ENCODE measurements at regions not wholly inside any gene's neighbourhood (a gene's known extent, or its start where the extent isn't known, plus 50 kb on each side); places are given as distances from the start of the nearest gene placed in this dataset.

DNA sequence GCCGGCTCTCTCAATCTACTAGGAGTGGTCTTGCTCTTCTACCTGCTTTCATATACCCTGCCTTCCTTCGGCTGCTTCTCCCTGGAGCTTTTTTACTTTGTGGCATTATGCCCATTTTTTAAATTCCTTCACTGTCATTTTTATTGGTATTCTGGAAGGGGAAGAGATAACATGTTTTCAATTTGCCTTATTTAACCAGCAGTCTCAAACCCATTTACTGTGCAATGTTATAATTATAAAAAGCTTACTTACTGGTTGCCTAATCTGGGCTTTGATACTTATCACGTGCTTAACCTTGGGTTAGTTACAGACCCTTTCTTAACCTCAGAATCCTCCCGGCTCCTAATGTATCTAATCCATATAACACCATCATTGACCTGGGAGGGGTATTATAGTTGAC is 128.1 kb downstream of the SIPA1L2 start:
- H3K27me3 ChIP-seq (ENCODE audit: control insufficient read depth, insufficient read depth, low read length), result no peaks in the 10 kb centered on the region
- no peak overlapping the region for H3K4me3 ChIP-seq (ENCODE audit: low read depth, low read length)
- no peaks in the 10 kb centered on the region for H3K36me3 ChIP-seq (ENCODE audit: control insufficient read depth, insufficient read depth, low read length)
- FAIRE-seq (no peak), DNase-seq (ENCODE audit: low read depth) (no peak)
- TF ChIP-seq, protein P1, sequence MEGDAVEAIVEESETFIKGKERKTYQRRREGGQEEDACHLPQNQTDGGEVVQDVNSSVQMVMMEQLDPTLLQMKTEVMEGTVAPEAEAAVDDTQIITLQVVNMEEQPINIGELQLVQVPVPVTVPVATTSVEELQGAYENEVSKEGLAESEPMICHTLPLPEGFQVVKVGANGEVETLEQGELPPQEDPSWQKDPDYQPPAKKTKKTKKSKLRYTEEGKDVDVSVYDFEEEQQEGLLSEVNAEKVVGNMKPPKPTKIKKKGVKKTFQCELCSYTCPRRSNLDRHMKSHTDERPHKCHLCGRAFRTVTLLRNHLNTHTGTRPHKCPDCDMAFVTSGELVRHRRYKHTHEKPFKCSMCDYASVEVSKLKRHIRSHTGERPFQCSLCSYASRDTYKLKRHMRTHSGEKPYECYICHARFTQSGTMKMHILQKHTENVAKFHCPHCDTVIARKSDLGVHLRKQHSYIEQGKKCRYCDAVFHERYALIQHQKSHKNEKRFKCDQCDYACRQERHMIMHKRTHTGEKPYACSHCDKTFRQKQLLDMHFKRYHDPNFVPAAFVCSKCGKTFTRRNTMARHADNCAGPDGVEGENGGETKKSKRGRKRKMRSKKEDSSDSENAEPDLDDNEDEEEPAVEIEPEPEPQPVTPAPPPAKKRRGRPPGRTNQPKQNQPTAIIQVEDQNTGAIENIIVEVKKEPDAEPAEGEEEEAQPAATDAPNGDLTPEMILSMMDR (IDR thresholded peaks at IDR 0.05; ENCODE audit: insufficient read depth, low read length, severe bottlenecking), result no peak

DNA sequence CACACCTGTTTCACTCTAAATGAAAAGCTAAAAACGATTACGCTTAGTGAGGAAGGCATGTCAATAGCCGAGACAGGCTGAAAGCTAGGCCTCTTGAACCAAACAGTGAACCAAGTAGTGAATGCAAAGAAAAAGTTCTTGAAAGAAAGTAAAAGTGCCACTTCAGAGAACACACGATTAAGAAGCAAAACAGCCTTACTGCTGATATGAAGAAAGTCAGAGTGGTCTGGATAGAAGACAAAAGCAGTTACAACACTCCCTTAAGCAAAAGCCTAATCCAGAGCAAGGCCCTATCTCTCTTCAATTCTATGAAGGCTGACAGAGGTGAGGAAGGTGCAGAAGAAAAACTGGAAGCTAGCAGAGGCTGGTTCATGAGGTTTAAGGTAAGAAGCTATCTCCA is 130.7 kb downstream of the SIPA1L2 start:
- DNase-seq (ENCODE audit: low read depth) (no peak), FAIRE-seq (no peak)
- H3K4me3 ChIP-seq (ENCODE audit: low read depth, low read length), result no peak overlapping the region
- no peaks in the 10 kb centered on the region for H3K36me3 ChIP-seq (ENCODE audit: control insufficient read depth, insufficient read depth, low read length)
- TF ChIP-seq, protein P1 (IDR thresholded peaks at IDR 0.05; ENCODE audit: insufficient read depth, low read length, severe bottlenecking), result no peak
- no peaks in the 10 kb centered on the region for H3K27me3 ChIP-seq (ENCODE audit: control insufficient read depth, insufficient read depth, low read length)

DNA sequence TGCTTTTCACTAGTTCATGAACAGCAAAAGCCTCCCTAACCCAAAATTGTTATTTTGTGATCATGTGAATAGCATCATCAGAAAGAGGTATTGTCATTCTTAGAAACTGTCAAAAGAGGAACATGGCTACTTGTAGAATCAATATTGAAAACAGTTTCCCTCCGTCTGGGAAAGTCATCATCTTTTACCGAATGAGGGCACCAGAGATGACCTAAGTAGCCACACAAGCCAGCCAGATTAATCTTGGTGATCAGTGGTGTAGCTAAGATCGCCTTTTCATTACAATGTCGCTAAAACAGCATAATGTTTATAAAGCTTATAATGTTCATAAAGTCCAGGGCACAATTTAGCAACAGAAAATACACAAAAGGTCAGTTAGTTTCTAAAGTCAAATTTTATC is 136.1 kb downstream of the SIPA1L2 start:
- no peak for FAIRE-seq
- TF ChIP-seq, protein P1 (IDR thresholded peaks at IDR 0.05; ENCODE audit: insufficient read depth, low read length, severe bottlenecking), result no peak
- no peaks in the 10 kb centered on the region for H3K27me3 ChIP-seq (ENCODE audit: control insufficient read depth, insufficient read depth, low read length)
- H3K36me3 ChIP-seq (ENCODE audit: control insufficient read depth, insufficient read depth, low read length), result peaks cover 2% of the 10 kb centered on the region
- no peak overlapping the region for H3K4me3 ChIP-seq (ENCODE audit: low read depth, low read length)
- DNase-seq (ENCODE audit: low read depth), result no peak

DNA sequence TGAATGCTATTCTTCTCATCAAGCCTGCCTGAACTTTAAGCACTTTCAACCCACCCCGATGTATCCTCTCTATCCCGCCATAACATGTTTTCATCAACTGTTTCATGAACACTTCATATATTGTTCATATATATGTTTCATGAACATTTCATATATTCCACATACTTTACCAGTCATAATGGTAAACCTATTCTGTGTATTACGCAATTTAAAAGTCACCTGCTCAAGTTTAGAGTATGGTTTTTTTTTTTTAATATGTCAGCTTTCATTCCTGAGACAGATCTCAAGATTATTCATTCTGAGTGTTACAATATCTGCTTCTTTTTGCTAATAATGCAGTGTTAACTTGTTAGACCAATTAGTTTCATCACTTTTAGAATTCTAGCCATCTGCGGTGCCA is 140.7 kb downstream of the SIPA1L2 start:
- no peak for FAIRE-seq
- peak; percentile 10 for DNase-seq (ENCODE audit: low read depth)
- no peaks in the 10 kb centered on the region for H3K27me3 ChIP-seq (ENCODE audit: control insufficient read depth, insufficient read depth, low read length)
- TF ChIP-seq, protein P1 (IDR thresholded peaks at IDR 0.05; ENCODE audit: insufficient read depth, low read length, severe bottlenecking), result no peak
- H3K36me3 ChIP-seq (ENCODE audit: control insufficient read depth, insufficient read depth, low read length), result peaks cover 2% of the 10 kb centered on the region
- H3K4me3 ChIP-seq (ENCODE audit: low read depth, low read length), result no peak overlapping the region

DNA sequence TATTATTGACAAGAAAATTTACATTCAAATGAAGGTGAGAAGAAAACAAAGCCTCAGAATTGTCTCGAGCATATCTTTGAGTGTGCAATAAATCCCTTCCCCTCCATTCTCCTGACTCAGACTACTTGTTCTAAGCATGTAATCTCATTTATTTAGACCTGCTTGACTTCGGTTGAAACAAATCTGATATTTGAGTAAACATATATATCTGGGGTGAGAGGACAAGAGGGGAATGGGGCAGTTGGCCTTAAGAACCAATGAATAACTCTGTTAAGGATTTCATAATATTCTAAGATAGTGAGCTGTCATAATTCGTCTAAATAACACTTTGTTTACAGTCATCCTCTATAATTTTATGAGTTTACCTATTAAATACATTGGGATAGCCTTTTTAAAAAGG is 142.7 kb downstream of the SIPA1L2 start:
- no peak for FAIRE-seq

More for the DNA sequence above, 142.7 kb downstream of the SIPA1L2 start:
- Histone ChIP-seq H3K27me3 (ENCODE audit: control insufficient read depth, insufficient read depth, low read length) (no peaks in the 10 kb centered on the region), H3K36me3 (ENCODE audit: control insufficient read depth, insufficient read depth, low read length) (no peaks in the 10 kb centered on the region), H3K4me3 (ENCODE audit: low read depth, low read length) (no peak overlapping the region)
- TF ChIP-seq, protein P1 (IDR thresholded peaks at IDR 0.05; ENCODE audit: insufficient read depth, low read length, severe bottlenecking), result no peak
- DNase-seq (ENCODE audit: low read depth), result no peak
